Astrocyte (in vitro differentiated cells and primary cell): ENCODE measurements at regions not wholly inside any gene's neighbourhood (a gene's known extent, or its start where the extent isn't known, plus 50 kb on each side); places are given as distances from the start of the nearest gene placed in this dataset.

Source experiments
- EZH2 ChIP-seq: IDR thresholded peaks from 2 replicates; pipeline ENCODE4 v1.6.1; 2012; ENCODE audit warnings: mild to moderate bottlenecking, low read length, inconsistent platforms; ENCODE audit not compliant: insufficient read depth
- TF ChIP-seq, protein P1 (sequence below): IDR thresholded peaks from 2 replicates; pipeline ENCODE4 v1.5.1; 2011; ENCODE audit warnings: low read depth, mild to moderate bottlenecking, inconsistent platforms, low read length, moderate library complexity; ENCODE audit not compliant: insufficient read depth

GRCh38 chr6:78025502-78025901 is 372.7 kb downstream of the MEI4 start:
- TF ChIP-seq, protein P1, sequence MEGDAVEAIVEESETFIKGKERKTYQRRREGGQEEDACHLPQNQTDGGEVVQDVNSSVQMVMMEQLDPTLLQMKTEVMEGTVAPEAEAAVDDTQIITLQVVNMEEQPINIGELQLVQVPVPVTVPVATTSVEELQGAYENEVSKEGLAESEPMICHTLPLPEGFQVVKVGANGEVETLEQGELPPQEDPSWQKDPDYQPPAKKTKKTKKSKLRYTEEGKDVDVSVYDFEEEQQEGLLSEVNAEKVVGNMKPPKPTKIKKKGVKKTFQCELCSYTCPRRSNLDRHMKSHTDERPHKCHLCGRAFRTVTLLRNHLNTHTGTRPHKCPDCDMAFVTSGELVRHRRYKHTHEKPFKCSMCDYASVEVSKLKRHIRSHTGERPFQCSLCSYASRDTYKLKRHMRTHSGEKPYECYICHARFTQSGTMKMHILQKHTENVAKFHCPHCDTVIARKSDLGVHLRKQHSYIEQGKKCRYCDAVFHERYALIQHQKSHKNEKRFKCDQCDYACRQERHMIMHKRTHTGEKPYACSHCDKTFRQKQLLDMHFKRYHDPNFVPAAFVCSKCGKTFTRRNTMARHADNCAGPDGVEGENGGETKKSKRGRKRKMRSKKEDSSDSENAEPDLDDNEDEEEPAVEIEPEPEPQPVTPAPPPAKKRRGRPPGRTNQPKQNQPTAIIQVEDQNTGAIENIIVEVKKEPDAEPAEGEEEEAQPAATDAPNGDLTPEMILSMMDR: no peak
- TF ChIP-seq EZH2: no peak
